ELR (cell line): ENCODE measurements at regions not wholly inside any gene's neighbourhood (a gene's known extent, or its start where the extent isn't known, plus 50 kb on each side); places are given as distances from the start of the nearest gene placed in this dataset.

Source experiments
- DNase-seq: peaks from one replicate; pipeline ENCODE4 v3.0.0-alpha.2; 2015; ENCODE audit warnings: low read depth

DNA sequence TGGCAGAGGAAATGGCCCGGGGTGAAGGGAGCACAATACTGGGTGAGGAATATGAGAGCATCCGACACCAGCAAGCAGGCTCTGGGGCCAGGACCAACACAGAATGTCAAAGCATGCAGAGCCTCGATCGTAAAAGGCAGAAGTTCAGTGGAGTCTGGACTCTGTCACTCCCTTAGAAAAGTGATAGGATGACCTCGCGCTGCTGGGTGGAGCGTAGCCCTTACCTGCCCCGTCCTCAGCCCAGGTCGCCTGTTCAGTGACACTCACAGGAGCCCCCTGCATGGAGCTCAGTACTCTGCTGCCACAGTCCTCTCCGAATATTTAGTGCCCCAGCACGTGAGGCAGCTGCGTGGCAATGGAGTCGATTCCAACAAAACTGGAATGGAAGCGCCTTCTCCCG, 236.7 kb upstream of the MYT1L start:
- DNase-seq: no peak

DNA sequence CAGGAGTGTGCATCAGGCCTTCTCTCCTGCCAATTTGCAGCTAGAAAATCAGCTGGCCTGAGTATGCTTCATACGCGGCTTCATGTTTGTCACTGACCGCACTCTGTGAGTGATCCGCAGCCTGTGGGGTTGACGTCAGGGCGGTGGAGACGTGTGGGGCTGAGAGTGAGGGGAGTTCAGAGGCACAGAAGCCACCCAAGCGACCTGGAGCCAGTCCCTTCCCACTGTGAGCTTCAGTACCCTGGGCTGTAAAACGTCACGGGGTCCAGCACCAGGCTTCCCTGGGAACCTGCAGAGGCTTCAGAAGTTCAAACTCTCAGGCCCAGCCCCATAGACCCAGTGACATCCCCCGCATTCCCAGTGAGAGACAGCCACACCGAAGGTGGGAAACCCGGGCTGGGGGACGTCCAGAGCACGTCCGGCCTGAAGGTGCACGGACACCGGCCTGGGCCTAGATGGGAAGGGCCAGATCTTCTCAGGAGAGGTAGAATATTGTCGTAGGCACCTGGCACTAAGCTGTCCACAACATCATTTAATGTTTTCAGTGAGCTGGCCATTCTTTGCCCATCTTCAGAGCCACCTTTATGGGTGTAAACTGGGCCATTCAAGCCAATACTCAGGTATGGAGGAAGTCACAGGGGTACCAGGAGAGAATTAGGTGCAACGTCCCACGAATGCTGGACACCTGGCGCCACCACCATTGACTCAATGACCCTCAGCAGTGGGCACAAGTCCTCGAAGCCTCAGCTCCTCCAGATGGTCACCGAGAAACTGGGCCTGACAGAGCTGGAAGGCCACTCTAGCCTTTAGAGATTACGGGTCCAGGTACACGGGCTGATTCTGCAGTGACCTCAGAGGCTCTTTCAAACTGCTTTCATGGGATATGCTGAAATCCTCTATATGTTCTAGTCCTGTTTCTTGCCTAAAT, 235.6 kb upstream of the MYT1L start:
- no peak for DNase-seq

DNA sequence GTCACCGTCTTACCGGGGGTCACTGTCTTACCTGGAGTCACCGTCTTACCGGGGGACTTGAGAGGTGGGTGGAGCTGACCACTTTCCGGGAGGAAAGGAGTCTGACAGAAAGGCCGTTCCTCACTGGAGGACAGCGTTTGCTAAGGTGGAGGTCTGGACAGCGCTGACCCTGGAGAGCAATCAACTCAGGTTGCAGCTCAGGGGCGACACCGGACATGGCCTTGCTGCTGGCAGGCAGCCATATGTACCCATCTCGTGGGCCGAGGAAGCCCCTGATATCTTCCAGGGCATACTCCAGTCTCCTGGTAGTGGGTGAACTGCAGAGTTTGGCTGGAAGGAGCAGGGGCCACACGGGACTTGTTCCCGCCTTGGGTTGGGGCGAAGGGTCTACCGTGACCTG, 234.6 kb upstream of the MYT1L start:
- no peak for DNase-seq

DNA sequence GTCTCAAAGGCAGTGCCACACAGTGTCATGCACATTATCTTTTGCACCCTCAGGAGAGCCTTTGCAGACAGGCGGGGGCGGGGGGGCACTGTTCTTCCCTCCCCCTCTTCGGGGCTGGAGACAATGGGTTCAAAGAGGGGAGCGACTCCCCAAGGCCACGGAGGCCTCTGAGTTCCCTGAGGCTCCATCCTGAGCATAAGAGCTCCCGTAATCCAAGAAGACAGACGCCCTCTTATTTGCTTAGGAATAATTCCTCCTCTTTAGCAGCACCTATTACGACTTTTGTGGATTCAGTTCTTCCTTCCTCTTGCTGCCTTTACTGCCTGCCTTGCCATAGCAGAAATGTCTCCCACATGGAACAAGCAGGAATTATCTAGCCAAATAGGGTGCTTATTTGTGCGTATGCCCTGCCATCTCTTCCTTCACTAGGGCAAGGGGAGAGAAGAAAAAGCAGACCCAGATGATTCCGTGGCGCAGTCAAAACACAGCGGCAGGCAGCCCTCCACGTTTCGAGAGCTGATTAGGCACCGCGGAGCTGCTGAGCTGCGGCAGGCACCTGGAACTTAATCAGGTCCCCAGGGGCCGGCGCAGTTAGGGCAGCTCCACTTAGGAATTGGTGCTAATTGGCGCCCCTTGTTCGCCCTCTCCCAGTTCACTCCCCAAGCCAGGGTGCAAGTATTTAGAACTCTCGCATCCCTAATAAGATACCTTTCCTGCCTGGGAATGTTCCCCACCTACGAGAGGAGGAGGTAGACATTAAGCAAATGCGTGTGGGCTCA, 233.4 kb upstream of the MYT1L start:
- DNase-seq: no peak

DNA sequence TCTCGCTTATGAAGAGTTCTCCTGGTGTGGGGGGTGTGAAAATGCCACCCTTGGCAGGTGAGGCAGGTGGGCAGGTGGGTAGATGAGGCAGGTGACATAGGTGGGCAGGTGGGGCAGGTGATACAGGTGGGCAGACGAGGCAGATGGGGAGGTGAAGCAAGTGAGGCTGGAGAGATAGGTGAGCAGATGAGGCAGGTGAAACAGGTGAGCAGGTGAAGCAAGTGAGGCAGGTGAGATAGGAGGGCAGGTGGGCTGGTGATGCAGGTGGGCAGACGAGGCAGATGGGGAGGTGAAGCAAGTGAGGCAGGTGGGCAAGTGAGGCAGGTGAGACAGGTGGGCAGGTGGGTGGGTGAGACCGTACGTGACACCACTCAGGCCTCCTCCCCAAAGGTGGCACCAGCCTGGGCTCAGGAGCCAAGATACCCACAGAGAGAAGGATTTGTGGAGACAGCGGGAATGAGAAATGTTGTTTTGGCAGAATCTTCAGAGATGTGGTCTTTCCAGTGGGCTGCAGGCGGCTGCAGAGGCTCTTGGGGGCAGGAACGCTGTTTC, 232.3 kb upstream of the MYT1L start:
- no peak for DNase-seq

DNA sequence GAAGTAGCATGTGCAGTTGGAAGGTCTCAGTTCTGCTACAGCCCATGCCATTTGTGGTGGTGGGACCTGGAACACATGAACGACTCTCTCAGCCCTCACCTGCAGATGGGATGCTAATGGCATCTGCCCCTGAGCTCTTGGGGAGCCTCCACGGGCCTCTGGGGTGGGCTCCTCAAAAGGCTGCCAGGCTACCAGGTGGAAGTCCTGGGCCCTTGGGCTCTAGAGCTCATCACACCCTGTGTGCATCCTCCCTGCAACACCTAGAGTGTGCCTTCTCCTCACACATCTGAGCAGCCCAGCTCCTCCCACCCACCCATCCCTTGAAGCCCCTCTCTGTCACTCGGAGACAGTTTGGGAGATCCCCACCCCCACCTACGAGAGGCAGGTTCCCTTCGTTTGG, 231.8 kb upstream of the MYT1L start:
- no peak for DNase-seq

DNA sequence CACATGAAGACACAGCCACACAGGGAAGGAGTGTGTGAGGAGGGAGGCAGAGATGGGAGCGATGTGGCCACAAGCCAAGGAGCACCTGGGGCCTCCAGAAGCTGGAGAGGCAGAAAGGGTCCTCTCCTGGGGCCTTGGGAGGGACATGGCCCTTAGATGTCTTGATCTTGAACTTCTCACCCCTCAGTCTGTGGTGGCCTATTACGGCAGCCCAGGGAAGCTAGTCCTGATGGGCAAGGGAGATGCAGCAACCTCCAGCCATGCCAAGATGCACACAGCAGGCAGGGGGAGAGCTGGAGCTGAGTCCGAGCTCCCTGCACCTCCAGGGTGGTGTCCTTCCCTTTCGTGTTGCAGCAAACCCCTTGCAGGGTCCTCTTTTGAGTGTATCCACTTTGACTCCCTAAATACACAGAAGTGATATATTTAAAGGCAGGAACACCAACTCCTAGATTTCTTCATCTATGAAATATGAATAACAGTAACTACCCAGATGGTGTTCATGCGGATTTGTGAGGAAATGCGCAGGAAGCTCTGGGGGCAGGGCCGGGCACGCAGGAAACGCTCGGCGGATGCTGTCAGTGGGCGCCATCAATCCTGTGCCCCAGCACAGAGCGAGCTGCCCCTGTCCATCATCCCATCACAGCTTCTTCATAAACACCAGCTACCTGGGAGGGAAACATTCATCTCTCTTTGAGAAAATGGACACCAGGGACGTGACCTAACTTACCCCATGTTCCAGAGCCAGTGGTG, 230.4 kb upstream of the MYT1L start:
- no peak for DNase-seq

DNA sequence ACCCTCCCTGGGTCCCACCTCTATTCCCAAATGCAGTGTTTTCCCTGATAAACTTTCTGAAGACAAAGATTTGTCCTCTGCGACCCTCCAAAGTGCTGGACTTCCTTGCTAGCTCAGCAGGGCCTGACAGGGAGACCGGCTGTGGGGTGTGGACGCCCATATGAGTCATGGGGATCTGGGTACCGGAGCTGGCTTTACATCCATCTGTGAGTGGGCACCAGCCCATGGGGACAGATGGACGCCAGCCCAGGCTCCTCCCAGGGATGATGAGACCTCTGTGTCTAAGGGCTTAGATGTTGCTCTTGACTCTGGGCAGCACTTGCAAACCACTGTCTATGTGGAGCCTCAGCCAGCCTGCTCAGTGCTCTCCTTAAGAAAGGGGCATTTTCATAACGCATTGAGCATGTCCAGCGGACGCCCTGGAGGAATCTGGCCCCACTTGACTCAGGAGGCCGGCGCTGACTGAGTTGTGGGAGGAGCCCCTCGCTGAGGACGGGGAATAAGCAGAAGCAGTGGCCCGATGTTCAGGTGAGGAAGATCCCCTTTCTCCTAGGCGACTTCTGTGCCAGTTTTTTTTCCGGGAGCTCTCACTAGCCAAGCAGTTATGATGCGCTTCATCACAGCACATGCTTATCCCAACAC, 229.4 kb upstream of the MYT1L start:
- no peak for DNase-seq

DNA sequence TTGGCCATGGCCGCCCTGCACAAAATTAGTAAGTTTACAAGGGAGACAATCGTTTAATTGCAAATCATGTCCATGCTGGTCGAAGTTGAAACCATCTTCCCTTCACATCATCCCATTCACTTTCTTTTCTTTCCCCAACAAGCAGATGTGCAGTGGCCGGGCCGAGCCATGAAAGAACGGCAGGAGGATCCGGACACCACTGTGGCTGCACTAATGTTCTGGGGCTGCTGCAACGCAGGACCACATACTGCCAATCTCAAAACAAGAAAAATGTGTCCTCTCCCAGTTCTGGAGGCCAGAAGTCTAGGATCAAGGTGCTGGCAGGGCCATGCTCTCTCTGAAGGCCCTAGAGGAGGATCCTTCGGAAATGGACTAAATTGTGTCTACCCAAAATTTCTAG, 227.4 kb upstream of the MYT1L start:
- DNase-seq: no peak

DNA sequence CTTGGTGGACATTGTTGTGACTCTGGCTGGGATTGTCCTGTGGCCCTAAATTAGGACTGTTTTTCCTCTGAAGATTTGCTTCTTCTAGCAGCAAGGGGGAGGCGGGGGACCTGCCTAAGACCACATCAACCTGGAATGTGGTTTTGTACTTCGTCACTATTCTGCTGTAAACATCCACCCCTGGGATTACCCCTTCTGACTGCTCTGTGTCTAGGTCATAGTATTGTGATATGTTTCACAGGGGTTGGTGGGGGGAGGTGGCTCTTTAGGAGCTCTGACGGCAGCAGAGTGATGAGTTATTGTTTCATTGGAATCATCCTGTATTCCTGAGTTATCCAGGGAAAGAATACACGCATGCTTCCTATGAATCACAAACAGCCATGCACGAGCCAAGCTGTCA, 226.4 kb upstream of the MYT1L start:
- DNase-seq: no peak

DNA sequence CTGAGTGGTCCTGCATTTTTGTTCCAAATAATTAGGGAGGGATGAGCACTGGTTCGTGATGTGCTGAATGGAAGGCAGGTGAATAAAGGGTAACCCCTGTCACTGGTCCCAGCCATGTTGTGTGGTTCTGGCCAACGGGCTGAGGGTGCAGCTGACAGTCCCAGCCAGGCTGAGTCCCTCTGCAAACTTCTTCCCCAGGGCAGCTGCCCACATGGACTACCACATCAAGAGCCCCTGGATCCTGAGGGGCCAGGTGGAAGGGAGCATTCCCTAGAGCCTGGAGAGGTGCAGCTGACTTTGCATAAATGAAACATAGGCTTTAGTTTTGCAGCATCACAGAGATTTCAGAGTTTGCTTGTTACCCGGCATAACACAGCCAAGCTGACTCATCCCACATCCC, 219.8 kb upstream of the MYT1L start:
- no peak for DNase-seq

DNA sequence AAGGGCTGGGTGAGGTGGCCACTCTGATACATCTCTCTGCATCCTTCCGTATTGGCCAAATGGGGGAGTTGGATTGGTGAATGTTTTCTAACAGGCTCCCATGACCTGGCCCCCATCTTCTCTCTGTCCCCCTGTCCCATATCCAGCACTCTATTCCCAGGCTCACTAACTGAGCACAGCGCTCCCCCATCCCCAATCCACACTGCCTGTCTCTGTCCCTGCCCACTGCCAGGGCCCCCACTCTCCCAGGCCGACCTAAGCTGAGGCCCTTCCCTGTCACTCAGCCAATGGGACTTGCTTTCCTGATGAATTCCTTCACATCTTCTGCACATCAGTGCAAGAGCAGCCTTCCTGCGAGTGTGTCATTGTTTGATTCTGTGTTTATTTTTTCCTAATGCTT, 216.8 kb upstream of the MYT1L start:
- DNase-seq: no peak

DNA sequence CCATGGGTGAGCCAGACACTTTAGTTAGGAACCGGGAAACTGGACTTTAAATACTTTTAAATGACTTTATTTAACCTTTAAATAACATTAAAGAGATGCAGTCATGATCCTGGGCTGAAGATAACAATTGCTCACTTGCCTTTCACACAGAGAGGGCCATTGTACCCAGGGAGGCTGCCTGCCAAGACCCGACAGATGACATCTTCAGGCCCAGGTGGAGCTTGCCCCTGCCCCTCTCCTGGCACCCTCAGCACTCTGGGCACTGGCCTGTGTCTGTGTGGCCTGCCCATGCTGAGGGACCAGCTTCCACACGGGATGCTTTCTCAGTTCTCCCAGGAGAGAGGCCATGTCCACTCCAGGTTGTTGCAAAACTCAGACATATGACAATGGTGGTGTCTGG, 216.4 kb upstream of the MYT1L start:
- DNase-seq: no peak

DNA sequence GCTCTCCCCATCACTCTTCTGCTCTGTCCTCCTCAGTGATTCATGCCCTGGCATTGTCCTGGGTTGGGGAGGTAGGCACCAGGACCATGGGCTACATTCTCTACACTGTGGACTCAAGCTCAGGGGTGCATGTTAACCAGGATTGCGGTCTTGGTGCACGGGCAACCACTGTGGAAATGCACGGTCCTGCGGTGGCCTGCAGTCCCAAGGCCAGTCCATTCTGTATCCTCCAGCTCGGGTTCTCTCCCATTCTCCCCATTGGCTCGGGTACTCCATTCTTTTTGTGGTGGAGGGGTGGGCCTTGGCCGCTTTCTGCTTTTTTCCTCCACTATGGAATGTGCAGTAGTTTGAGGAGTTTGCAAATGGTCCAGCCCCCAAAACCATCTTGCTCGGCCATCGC, 215.0 kb upstream of the MYT1L start:
- no peak for DNase-seq

DNA sequence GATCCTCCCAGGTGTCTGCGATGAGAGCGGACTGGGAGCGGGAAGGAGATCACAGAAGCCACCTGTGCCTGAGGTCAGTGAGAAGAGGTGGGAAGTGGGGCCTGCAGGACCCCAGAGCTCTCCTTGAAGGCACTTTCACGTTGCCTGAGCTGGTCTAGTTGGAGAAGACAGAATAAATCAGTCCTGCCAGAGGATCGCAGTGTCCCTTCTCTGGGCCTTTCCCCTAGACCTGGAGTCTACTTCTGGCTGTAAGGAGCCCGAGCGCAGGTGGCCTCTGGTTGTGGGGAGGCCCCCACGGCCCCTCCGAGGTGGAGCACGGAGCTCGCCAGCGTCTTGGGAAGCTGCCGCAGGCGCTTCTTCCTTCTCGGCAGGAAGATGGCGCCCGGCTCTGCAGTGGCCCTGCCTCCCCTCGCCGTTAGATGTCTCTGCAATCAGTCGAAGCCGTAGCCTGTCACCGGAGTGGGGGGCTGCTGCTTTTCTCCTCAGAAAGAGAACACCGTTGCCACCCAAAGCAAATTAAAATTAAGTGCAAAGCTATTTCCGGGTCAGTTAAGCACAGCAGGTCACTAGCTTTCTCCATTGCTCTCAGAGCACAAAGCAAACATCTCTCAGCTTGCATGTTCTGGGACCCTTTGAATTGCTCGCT, 212.0 kb upstream of the MYT1L start:
- DNase-seq: no peak

DNA sequence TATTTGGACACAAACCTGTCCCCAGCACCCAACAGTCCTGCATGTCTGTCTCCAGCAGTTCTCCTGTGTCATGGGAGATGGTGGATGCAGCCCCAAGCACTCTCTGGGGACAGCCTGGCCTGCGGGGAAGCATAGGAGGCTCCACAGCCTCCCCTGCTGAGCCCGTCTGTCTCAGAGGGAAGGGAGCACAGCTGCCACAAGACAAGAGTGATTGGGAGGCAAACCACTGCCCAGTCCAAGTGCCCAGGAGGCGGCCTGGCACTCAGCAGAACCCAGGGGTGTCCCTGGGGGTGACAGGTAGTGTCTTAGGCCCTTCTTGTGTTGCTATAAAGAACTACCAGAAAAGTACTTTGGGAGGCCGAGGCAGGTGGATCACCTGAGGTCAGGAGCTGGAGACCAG, 211.2 kb upstream of the MYT1L start:
- DNase-seq: no peak

DNA sequence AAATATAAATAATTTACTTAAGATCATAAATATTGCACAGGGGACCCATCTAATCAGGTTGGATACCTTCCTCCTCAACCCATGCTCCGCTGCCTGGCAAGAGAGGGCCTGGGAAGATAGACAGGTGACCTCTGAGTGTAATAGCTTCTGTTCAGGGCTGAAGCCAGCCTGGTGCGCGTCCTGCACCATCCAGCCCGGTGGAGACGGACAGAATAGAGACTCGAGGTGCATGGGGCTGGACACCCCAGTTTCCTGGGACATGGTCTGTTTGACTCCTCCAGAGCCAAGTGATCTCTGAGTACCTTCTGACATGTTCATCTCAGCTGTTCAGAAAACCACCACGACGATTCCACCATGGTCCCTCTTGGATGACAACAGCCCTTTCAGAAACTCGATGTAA, 209.3 kb upstream of the MYT1L start:
- DNase-seq: no peak

DNA sequence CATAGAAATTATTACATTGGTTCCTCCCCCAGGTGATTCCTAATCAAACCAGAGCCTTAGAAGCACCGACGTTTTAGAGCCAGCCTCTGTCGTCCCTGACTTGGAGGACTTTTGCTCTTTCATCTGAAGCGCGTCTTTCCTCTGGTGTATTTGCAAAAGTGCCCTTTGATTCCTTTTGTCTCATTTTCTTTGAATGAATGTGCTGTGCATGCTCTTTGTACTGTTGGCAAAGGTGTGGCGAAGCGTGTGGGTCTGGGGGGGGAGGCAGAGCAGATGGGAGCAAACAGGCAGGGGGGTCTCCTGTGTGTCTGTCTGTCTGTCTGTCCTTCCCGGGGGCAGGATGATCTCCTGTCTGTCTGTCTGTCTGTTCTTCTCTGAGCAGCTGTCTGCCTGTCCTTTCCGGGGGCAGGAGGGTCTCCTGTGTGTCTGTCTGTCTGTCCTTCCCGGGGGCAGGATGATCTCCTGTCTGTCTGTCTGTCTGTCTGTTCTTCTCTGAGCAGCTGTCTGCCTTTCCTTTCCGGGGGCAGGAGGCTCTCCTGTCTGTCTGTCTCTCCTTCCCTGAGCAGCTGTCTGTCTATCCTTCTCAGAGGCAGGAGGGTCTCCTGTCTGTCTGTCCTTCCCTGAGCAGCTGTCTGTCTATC, 205.5 kb upstream of the MYT1L start:
- DNase-seq: no peak

DNA sequence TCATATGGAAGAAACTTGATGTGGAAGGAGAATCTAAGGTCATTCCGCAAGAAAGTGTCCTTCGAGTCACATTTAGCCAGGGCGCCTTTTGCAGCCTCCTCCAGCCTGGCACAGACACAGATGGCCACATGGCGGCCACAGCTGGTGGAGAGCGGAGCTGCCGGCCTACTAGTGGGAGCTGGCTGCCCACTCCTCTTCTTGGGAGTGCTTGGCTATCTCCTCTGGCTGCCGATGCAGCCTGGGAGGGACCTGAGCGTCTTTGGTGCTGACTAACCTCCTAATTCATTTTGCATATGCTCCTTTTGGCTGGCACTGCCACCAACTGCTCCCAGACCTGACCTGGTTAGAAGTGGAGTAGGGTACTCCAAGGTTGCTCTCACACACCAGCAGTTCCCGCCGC, 199.3 kb upstream of the MYT1L start:
- DNase-seq: no peak

DNA sequence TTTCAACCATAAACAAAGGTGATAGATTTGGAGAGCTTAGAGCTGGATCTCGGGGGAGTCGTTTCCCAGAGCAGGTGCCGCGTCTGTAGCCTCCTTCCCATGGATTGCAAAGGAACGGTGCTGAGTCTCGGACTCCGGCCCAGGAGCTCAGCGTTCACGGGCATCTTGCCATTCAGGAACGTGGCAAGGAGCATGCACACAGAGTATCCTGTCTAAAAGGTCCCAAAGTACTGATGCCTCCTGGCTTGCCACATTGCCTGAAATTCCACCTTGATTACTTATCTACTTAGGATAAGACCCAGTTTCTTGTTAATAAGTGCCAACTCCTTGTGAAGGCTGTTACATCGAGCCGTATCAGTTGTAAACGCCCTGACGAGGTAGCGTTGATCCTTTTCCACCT, 197.8 kb upstream of the MYT1L start:
- DNase-seq: no peak

DNA sequence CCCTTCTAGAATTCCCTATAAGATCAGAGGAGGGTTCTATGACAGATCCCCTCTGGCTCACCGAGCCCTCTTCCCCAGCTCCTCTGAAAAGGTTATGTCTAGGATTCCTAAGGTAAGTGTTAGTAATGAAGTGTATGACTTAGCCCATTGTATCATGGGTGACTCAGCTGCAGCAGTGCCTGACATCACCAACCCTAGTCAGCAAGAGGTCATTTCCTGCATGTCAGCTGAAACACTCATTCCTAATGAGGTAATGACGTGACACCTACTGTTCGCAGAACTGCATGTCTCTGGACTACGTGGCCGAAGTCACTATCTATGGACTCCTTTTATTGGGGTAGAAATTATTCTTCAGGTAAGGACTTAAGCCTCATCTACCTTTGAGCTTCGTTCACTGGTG, 196.1 kb upstream of the MYT1L start:
- no peak for DNase-seq
